Right ventricle myocardium inferior (tissue), 1 donor: ENCODE measurements at regions not wholly inside any gene's neighbourhood (a gene's known extent, or its start where the extent isn't known, plus 50 kb on each side); places are given as distances from the start of the nearest gene placed in this dataset.

Experiments used
- ATAC-seq: fragments of 200-7000 bp; cut with Tn5 transposase; one replicate; pipeline ENCODE4 v1.9.1; 2020; ENCODE audit warnings: mild to moderate bottlenecking, moderate library complexity
- DNase-seq: peaks from one replicate; pipeline ENCODE4 v3.0.0; 2021; ENCODE audit errors: missing footprints
- intact Hi-C: fragments of 100-400 bp; cut with DNase I; formaldehyde crosslinking; loops from one replicate; pipeline ENCODE4 v1.11.0; 2022
- donor health status: DM: no; HTN: yes; CAD: no; lungs with severe emphysema.

DNA sequence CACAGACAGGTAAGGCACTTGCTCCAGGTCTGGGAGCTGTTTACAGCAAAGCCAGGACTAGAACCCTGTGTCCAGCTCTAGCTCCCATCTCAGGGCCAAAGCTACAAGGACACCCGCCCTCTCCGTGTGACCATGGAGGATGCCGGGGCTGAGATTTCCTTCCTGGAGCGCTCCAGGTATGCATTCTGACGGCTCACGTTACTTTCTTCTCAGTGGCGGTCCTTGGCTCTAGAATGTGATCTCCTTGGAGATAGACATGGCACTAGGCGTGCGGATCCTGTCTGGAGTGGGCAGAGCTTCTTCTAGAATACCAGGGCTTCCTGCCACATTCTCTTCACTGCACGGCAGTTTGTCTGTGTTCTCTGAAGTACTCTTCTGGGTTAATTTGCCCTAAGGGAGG, 185.7 kb downstream of the OPA1 start:
- no peak for ATAC-seq
- intact Hi-C loops = no loop called here
- DNase-seq = no peak

DNA sequence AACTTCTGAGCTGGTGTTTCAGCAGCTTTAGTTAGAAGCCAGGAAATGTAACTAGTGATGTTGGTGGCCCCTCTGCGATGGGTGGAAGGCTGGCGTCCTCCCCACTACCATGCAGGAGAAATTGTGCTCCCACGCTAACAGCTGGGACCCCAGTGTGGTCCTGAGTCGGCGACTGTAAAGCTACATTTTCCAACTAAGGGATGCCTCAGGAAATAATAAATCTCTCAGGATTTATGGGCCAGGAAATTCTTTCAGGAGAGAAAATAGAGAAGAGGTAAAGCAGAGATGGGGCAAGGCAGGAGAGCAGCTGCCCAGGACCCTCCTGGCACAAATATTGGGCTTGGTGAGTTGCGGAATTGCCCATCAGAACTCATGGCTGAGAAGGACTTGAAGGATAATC, 186.9 kb downstream of the OPA1 start:
- ATAC-seq = no peak
- no peak for DNase-seq
- intact Hi-C loops = loop anchor here (1.0 to 5.0 kb wide), 4 partner anchors 357 to 622 kb away; partner anchors contain the start of gene HES1

DNA sequence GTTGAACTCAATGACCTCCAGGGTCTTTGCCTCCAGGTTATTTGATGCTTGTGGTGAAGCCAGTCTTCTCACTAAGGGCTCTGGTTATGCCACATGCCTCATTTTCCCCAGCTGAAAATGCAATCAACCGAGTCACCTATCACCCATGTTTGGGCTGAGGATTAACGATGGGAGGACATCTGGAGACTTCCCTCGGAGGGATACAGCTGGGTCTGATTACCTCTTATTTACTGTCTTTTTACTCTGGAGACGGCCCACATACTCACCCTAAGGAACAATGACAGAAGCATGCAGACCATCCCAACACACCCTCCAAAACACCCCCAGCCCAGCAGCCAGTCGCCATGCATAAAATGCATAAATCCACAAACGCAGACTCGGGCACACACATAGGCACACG, 187.4 kb downstream of the OPA1 start:
- intact Hi-C loops = loop anchor here (1.0 to 5.0 kb wide), 4 partner anchors 356 to 622 kb away; partner anchors contain the start of gene HES1
- ATAC-seq (no peak), DNase-seq (no peak)

DNA sequence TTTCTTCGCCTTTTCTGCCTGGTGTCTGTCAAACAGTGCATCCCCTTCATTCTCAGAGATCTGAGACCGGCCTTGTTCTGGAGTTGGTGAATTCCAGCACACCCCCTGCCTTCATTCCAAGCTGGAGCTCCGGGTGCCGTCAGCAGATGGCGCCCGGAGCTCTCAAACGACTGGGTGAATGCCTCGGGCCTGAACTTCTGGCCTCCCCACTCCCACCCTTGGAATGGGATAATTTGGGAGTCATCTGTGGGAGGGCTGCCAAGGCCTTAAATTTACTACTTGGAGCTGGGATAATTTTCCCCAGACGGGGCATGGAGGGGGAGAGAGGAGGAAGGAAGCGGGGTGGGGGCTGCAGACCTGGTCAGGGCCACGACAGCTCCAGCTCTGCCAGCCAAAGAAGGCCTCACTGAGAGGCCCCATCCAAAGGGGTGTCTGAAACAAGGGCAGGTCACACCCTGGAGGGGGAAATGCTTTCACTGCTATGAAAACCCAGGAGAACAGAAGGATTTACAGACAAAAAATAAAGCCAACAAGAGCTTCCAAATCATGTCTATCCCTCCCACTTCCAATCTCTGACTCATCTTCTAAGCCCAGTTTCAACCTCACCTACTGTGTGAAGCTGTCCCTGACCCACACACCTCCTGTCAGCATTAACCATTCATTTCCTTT, 187.9 kb downstream of the OPA1 start:
- intact Hi-C loops = loop anchor here (1.0 to 5.0 kb wide), 4 partner anchors 356 to 621 kb away; partner anchors contain the start of gene HES1
- peak; percentile 83 for DNase-seq
- peak; percentile 92 for ATAC-seq

DNA sequence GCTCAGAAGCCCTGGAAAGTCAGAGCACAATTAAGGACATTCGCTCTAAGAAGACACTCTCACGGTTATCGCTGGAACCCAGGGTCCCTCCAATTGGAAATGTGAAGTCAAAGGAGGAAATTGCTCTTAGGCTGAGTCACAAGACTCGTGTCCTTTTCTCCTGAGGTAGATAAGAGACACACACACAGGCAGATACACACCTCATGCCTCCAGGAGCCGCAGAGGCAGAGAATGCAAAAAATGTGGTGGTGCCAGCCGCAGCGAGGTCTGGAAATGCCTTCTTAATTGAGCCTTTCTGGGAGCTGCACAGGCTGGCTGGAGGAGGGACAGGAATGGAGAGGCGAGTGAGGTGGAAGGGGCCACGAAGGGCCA, 189.3 kb downstream of the OPA1 start:
- no peak for DNase-seq
- no peak for ATAC-seq
- intact Hi-C loops = loop anchor here (5.0 kb wide), 1 partner anchor 620 kb away; no protein-coding TSS in a partner anchor

DNA sequence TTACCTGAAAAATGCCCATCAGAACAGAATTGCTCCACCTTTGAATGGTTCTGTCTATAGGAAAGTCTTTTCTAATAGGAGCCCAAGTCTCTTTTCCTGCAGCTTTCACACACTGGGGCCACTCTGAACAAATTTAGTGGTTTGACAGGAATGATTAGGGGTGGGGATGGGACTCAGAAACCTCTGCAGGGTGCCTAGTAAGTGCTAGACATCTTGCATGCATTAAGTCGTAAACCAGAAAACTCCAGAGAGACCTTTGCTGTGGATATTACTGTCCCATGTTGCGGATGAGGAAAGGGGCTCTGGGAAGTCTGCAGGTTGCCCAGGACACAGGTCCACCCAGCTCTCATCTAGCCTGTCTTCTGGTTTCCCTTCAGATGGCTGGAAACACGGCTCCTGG, 189.7 kb downstream of the OPA1 start:
- ATAC-seq (no peak), DNase-seq (no peak)
- intact Hi-C loops = loop anchor here (5.0 kb wide), 1 partner anchor 620 kb away; no protein-coding TSS in a partner anchor

DNA sequence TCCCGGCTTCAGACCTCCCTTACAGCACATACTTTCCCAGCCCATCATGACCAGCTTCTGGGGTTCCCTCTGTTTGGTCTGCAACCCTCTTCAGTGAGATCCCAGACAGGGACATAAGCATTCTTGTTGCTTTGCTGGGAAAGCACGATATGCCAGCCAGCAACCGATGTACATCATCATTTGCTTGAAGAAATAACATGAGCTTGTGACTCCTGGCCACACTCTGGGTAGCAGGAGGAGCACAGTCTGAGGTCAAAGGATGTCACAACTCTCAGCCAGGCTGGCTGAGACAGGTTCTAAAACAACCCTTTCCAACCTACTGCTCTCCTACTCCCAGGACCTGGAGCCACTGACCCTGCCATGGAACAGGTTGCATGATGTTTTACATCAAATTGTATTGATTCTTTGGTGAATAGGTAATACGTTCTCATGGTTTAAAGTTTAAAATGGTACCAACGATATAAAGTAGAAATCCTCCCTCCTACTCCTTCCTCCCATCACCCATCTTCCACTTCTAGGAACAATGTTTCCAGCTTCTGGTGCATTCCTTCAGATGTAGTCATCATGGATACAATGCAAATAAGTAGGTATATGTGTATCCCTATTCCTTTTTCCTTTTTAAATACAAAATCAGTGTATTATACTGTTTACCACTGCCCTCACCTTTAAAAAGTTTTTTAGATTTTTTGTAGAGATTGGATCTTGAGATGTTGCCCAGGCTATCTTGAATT, 190.3 kb downstream of the OPA1 start:
- DNase-seq (no peak), ATAC-seq (no peak)
- intact Hi-C loops = loop anchor here (5.0 kb wide), 1 partner anchor 619 kb away; no protein-coding TSS in a partner anchor

DNA sequence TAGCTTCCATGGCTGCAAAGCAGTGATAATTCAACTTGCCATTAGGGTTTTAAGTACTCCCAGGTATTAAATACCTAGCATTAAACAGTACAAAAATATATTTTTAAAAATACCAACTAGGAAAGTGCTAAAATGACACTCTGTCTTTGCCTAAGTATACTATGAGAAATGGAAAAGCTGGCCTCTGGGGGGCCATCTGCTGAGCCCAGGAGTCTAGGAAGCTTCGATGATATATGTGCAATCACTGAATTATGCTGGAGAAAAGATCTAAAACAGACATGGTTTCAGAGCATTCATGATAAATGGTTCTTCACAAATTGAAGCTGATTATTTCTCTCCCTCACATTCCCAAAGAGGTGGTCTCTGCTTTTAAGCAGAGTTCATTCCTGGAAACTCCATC, 191.8 kb downstream of the OPA1 start:
- DNase-seq = no peak
- no peak for ATAC-seq
- intact Hi-C loops = loop anchor here (5.0 kb wide), 2 partner anchors 187 to 617 kb away; no protein-coding TSS in a partner anchor

DNA sequence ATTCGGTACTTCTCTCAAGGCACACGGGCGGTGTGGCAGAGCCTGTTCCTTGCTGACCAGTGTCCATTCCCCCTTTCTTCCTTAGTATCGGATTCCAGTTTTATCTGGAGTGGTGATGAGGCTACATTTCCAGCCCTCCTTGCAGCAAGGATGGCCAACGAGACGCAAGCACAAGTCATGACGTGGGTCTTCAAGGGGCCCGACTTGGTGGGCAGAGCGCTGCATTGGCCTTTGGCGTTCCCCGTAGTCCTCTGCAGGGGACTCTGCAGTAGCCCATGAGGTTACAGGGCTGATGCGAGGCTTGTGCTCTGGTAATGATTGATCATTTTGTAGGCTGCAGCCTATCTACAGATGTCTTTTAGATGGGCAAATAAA, 194.5 kb downstream of the OPA1 start:
- DNase-seq (no peak), ATAC-seq (no peak)
- intact Hi-C loops = loop anchor here (5.0 kb wide), 1 partner anchor 185 kb away; no protein-coding TSS in a partner anchor

DNA sequence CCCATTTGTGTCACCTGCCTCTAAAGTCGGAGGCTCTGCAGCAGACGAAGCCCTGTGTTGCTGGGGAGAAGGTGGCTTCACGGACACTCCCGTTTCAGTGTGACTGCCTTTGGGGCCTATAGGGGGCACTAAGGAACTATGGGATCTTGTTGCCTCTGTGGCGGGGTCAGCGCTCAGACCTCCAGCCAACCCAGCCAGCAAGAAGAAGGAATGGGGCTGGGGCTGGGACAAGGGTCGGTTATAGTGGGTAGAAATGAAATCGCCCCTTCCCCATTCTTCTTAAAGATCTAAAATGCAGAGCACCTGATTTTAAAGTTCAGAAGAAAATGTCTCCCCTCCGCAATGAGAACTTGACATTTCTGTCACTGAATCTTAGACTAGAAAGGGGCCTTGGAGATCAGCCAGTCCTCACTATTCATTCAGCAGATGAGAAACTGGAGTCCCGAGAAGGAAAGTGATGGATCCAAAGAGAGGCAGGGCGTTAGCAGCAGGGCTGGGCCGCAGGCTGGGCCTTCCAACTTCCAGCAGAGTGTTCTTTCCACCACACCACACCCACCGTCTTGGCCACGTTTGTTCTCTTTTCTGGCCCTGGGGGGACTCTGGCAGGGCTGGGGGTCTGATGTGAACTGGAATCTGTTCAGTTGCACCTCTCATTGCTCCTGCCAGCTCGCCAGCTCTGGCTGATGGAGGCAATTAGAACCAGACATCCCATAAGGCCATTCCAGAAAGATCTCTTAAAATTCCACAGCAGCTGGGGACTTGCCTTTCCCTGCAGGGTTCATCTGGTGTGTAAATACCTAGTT, 195.4 kb downstream of the OPA1 start:
- ATAC-seq = peak; percentile 87
- intact Hi-C loops = loop anchor here (2.0 to 5.0 kb wide), 4 partner anchors 184 to 526 kb away; partner anchors contain the start of gene HES1
- DNase-seq = peak; percentile 70

DNA sequence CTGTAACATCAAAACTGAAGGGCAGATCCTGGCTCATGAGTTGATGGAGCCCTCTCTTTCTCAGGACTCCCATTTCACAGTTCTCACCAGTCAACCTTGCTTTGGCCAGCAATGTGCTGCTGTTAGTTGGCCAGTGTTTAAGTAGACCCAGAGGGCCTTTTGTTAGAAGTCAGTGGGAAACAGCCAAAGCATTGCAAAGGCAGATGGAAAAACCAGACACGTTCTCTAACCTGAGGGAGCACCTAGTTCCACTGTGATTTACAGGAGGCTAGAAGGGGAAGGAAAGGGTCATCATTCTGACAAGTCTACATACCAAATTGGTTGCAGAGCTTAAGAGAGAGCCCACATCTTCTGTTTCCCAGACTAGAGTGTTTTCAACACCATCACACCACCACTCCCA, 196.4 kb downstream of the OPA1 start:
- ATAC-seq = no peak
- intact Hi-C loops = loop anchor here (2.0 to 5.0 kb wide), 4 partner anchors 183 to 525 kb away; partner anchors contain the start of gene HES1
- no peak for DNase-seq

DNA sequence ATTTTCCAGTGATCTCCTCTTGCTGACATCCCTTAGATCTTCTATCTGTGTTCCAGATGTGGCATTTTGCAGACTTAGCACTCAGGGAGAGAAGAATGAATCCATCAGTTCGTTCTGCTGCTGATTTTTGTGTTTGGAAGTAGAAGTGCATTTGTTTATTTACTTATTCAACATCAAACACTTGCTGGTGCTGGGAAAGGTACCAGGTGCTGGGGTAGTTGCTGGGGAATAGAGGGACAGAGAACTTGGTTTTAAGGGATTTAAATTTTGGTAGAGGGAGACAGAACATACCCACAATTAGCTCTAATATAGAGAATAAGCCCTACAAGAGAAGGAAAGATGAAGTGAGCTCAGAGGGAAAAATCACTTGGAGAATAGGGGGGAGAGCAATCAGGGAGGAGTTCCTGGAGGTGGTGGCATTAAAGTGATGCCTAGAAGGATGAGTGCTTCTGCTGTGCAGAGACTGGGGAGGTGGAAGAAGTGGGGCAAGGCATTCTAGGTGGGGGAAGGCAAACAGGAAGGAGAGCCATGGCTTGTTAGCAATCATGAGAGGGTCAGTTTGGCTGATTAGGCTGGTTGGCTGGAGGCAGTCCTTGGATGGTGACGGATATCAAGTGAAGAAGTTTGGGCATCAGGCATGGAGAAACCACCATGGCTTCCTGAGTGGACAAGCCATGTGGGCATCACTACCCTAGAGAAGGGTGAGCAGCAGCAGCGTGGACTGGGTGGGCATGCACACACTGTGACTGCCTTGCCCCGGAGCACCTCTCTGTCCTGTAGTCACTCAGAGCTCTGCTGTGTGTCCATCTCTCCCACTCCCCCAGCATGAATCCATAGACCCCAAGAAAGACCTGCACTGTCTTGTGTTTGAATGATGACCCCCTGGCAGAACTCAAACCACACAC, 197.3 kb downstream of the OPA1 start:
- DNase-seq (no peak), ATAC-seq (no peak)
- intact Hi-C loops = loop anchor here (10.0 kb wide), 1 partner anchor 104 kb away; no protein-coding TSS in a partner anchor

DNA sequence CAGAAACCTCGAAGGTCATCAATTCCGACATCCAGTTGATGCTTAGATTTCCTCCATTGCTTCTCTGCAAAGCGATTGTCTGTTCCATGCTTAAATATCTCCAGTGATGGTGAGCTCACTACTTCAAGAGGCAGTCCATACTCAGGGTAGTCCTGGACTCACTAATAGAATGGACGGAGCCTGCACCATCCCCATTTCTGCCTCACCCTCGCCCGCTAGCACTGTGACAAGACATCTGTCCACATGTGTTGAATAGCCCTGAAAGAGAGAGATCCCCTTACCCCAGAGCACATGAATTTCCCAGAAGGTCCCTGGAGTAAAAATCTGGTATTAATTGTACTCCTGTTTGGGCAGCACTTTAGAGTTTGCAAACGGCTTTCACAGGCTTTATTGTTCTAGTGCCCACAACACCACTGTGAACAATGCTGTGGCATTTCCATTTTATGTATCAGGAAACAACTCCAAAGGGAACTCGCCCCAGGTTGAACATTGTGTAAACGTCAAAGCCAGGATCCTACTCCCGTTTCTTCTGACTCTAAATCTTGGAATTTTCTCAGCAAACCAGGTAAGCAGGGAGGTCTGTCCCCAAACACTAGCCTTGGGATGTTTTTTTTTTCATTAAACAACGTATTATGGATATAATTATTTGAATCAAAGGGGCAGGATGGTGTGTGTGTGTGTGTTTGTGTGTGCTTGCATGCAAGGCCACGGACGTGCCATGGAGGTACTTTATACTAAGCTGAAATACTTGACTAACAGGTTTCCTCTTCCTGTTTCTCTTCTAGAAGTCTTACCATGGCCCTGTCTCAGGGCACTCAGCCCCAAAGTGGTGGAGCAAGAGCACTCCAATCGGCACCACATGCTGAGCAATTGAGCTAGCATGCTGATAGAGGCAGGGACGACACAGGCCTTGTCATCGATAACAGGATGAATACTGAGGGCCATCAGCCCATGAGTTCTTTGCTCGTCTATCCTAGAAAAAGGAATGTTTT, 198.3 kb downstream of the OPA1 start:
- no peak for ATAC-seq
- no peak for DNase-seq
- intact Hi-C loops = loop anchor here (10.0 kb wide), 1 partner anchor 103 kb away; no protein-coding TSS in a partner anchor

DNA sequence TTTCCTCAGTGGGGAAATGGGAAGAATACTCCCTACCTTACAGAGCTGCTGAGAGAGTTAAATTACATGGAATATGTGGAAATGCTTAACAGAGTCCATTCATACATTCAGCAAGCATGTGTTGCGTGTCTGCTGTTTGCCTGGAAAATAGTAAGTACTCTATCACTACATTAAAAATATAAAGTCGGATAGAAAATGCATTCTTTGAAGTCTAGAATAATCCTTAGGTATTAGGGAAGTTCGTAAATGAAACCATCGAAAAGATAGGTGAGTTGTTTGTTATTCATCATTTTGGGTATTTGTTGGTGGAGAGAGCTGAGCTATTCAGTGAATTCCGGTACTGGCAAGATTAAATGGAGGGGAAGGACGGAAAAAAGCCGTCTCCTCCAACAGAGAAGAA, 200.1 kb downstream of the OPA1 start:
- intact Hi-C loops = loop anchor here (10.0 kb wide), 1 partner anchor 102 kb away; no protein-coding TSS in a partner anchor
- ATAC-seq (no peak), DNase-seq (no peak)

DNA sequence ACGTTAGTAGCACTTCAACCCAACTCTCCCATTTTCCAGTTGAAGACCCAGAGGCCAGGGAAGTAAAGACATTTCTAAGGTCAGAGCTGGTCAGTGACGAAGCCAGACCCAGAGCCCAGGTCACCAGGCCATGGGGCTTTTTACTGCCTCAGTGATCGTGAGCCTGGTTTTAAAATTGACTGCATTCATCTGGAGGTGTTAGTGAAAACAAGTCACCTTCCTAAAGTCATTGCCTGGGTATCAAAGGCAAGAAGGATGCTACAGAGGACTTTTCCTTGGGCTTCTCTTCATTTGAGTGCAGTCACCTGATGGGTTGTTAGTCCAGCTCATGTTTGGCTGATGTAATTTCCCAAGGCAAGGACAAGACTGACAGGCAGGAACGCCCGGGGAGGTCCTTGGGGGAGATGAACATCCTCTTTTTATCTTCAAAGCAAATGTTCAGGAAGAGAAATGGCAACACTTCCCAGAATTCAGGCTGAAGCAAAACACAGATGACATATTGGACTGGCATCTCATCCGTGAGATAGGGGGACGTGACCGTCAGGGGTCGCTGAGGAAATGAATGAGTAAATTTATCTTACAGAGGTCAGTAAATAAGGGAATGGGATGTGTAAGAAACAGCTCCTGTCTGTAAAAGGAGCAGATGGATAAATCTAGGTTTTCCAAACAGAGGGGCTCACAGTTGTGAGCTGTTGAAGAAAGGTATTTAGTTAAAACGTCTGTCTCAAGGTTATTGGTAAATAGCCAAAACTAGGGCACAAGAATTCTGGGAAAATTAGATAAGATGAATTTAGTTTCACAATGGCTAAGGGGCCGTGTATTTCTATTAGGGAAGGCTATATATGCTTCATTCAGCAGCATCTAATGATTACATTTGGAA, 201.2 kb downstream of the OPA1 start:
- intact Hi-C loops = loop anchor here (10.0 kb wide), 1 partner anchor 101 kb away; no protein-coding TSS in a partner anchor
- DNase-seq (no peak), ATAC-seq (no peak)
